MM.1S (cell line): ENCODE measurements at regions not wholly inside any gene's neighbourhood (a gene's known extent, or its start where the extent isn't known, plus 50 kb on each side); places are given as distances from the start of the nearest gene placed in this dataset.

Experiments used
- CTCF ChIP-seq: fragments of 300-600 bp; sonication (generic); IDR thresholded peaks from 2 replicates; pipeline ENCODE4 v1.5.1; 2016; ENCODE audit warnings: antibody characterized with exemption, low read length, mixed read lengths
- EZH2 ChIP-seq: fragments of 300-600 bp; sonication (generic); optimal IDR thresholded peaks from 2 replicates; pipeline ENCODE3; 2017; ENCODE audit warnings: low read depth, mild to moderate bottlenecking, antibody characterized with exemption, low read length, mixed read lengths

- TF ChIP-seq CTCF: no peak
- TF ChIP-seq EZH2: no peak
Observed at GRCh38 chr3:153426344-153426743, 264.3 kb downstream of the RAP2B start.
